Skeletal muscle tissue (tissue), 3 donors: ENCODE measurements at regions not wholly inside any gene's neighbourhood (a gene's known extent, or its start where the extent isn't known, plus 50 kb on each side); places are given as distances from the start of the nearest gene placed in this dataset.

ENCODE experiments used
- H3K27ac ChIP-seq: one replicate; pipeline ENCODE4 v1.7.0; 2013; ENCODE audit warnings: mild to moderate bottlenecking, low read depth, low read length, inconsistent platforms
- H3K27me3 ChIP-seq, 3 donors: one replicate each; pipeline ENCODE4 v1.7.0; 2013; ENCODE audit warnings: low read length in 3 of 3; ENCODE audit not compliant: control insufficient read depth in 3 of 3, insufficient read depth in 3 of 3
- H3K36me3 ChIP-seq, 3 donors: one replicate each; pipeline ENCODE4 v1.7.0; 2013; ENCODE audit warnings: low read length in 3 of 3; ENCODE audit not compliant: control insufficient read depth in 3 of 3, insufficient read depth in 3 of 3
- H3K4me1 ChIP-seq, 3 donors: one replicate each; pipeline ENCODE4 v1.7.0; 2013; ENCODE audit warnings: low read length in 3 of 3, mild to moderate bottlenecking in 3 of 3; ENCODE audit not compliant: control insufficient read depth in 3 of 3, insufficient read depth in 3 of 3
- H3K4me3 ChIP-seq, 3 donors: one replicate each; pipeline ENCODE4 v1.7.0; 2013; ENCODE audit warnings: low read length in 3 of 3
- H3K9ac ChIP-seq, 3 donors: one replicate each; pipeline ENCODE4 v1.7.0; 2013; ENCODE audit warnings: low read length in 3 of 3, mild to moderate bottlenecking in 3 of 3, moderate library complexity in 2 of 3, low read depth in 1 of 3
- H3K9me3 ChIP-seq, 3 donors: one replicate each; pipeline ENCODE4 v1.7.0; 2013; ENCODE audit warnings: low read length in 3 of 3; ENCODE audit not compliant: control insufficient read depth in 3 of 3
- donor health status: Osteomylitis.

DNA sequence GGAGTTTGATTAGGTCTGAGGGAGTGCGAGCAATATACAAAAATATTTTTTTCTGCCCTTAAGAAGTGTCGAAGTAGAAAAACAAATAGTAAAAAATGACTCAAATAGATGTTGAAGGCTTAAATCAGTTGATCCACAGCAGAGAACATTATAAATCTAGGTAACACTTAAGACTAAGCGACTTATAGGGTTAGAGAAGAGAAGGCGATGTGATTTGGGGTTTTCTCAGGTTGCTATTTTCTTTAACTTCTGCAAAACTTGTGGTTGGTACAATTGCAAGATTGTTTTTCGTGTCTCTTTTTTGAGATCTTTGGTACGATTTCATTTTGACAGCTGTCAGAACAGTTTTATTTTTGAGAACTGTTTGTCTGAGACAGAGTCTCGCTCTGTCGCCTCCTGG is 1479.5 kb downstream of the PCDH7 start:
- Histone ChIP-seq H3K9ac (no peak overlapping the region), H3K4me1 (no peaks in the 10 kb centered on the region), H3K4me3 (no peak overlapping the region), H3K27ac (no peak overlapping the region), H3K36me3 (no peaks in the 10 kb centered on the region), H3K9me3 (no peaks in the 10 kb centered on the region), H3K27me3 (no peaks in the 10 kb centered on the region)

DNA sequence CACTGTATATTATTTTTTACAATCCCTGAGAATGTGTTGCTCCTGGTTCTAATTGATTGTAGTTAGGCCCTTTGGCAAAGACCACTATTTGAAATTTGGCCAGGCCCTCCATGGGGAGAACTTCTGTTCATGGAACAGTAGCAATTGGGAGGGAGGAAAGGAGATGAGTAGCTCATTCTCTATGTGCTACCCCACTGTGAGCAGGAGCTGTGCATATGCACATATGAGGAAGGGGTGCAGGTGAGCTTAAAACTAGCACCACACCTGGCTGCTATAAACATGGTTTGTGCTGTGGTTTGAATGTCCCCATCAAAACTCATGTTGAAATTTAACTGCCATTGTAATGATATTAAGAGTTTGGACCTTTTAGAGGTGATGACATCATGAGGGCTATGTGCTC is 1483.2 kb downstream of the PCDH7 start:
- Histone ChIP-seq H3K4me3 (no peak overlapping the region), H3K4me1 (no peaks in the 10 kb centered on the region), H3K27me3 (no peaks in the 10 kb centered on the region), H3K9me3 (no peaks in the 10 kb centered on the region), H3K36me3 (no peaks in the 10 kb centered on the region), H3K27ac (no peak overlapping the region), H3K9ac (no peak overlapping the region)

DNA sequence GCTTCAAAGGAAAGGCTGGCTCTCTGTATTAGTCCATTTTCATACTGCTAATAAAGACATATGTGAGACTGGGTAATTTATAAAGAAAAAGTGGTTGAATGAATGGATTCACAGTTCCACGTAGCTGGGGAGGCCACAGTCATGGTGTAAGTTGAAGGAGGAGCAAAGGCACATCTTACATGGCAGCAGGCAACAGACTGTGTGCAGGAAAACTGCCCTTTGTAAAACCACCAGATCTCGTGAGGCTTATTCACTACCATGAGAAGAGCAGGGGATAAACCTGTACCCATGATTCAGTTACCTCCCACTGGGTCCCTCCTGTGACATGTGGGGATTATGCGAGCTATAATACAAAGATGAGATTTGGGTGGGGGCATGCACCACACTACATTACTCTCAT is 1486.6 kb downstream of the PCDH7 start:
- Histone ChIP-seq H3K27me3 (no peaks in the 10 kb centered on the region), H3K9ac (no peak overlapping the region), H3K27ac (no peak overlapping the region), H3K36me3 (no peaks in the 10 kb centered on the region), H3K4me3 (no peak overlapping the region), H3K9me3 (no peaks in the 10 kb centered on the region), H3K4me1 (no peaks in the 10 kb centered on the region)

DNA sequence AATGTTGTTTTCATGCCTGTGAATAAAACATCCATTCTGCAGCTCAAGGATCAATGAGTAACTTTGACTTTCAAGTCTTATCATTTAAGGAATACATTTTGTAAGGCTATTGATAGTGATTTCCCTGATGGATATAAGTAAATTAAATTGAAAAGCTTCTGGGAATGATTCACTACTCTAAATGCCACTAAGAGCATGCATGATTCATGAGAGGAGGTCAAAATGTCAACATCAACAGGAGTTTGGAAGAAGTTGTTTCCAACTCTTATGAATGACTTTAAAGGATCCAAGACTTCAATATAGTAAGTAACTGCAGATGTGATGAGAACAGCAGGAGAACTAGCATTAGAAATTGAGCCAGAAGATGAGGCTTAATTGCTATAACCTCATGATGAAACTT is 1487.3 kb downstream of the PCDH7 start:
- no peaks in the 10 kb centered on the region for H3K9me3 ChIP-seq
- H3K4me1 ChIP-seq, result no peaks in the 10 kb centered on the region
- no peak overlapping the region for H3K27ac ChIP-seq
- no peaks in the 10 kb centered on the region for H3K36me3 ChIP-seq
- H3K27me3 ChIP-seq, result no peaks in the 10 kb centered on the region
- no peak overlapping the region for H3K9ac ChIP-seq
- H3K4me3 ChIP-seq, result no peak overlapping the region

DNA sequence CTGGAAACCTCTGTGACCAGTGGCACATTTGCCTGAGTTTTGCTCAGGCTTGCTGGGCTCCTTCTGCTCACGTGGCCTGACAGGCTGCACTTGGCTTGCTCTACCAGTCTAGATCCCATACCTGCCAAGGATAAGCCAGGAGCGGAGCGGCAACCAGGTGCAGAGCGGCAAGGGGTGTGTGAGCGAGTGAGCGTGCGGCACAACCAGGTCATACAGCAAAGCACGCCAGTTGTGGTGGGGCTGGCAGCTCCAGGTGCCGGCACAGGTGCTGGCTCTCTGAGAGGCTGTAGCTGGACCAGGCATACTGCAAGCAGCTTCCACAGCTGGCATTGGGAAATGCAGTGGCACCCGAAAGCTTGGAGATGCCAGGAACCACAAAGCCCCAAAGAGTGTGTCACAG is 1495.1 kb downstream of the PCDH7 start:
- Histone ChIP-seq H3K4me1 (no peaks in the 10 kb centered on the region), H3K9ac (no peak overlapping the region), H3K4me3 (no peak overlapping the region), H3K27me3 (no peaks in the 10 kb centered on the region), H3K9me3 (no peaks in the 10 kb centered on the region), H3K27ac (no peak overlapping the region), H3K36me3 (no peaks in the 10 kb centered on the region)

DNA sequence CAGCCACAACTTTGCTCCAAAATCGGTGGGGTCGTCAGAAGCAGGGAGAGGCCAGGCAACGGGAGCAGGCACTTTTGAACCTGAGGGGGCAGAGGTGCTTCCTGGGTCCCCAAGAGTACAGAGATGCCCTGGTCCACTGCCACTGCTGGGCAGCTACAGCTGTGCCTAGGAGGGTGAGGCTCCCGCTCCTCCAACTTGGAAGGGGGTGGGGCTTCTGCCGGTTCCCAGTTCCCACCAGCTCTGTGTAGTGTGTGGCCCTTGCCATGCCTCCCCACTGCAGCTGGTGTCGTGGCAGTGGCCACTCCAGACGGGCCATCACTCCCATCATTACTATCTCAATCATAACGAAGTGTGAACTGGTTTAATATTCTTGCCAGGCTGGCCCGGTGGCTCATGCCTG is 1496.3 kb downstream of the PCDH7 start:
- Histone ChIP-seq H3K9ac (no peak overlapping the region), H3K4me3 (no peak overlapping the region), H3K9me3 (no peaks in the 10 kb centered on the region), H3K36me3 (no peaks in the 10 kb centered on the region), H3K27me3 (no peaks in the 10 kb centered on the region), H3K4me1 (no peaks in the 10 kb centered on the region), H3K27ac (no peak overlapping the region)

DNA sequence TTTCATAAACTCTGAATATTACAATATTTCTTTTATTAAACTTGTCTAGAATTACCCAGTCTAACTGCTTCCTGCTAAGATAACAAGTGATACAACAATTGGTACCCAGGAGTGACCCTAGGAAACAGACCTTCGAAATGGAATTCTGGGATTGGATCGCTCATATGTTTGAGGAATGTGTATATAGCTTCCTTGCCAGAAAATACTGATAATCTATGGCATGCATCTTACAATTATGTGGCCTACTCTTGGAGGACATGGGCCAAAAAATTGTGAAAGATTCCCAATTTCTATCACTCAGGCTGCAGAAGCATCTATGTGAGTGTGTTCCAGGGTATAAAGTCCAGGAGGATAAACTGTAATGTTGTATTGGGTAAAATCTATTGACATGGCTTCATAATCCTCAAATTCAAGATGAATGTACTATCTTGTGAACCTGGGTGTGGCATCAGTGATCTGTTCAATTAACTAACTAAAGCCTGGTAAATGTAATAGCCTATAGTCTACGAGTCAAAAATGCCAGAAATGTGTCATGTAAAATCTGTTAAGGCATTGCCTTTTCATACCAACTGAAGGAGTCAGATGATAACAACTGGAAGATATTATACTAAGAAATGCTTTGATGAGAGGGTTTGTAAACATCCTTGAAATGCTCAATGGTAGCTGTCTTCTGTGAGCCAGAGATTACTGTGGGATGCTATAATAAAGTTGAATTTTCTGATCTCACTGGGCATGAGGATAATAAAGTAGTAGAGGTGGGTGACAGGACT is 1499.3 kb downstream of the PCDH7 start:
- Histone ChIP-seq H3K9ac (no peak overlapping the region), H3K9me3 (no peaks in the 10 kb centered on the region), H3K27me3 (no peaks in the 10 kb centered on the region), H3K36me3 (no peaks in the 10 kb centered on the region), H3K4me1 (no peaks in the 10 kb centered on the region), H3K27ac (no peak overlapping the region), H3K4me3 (no peak overlapping the region)

DNA sequence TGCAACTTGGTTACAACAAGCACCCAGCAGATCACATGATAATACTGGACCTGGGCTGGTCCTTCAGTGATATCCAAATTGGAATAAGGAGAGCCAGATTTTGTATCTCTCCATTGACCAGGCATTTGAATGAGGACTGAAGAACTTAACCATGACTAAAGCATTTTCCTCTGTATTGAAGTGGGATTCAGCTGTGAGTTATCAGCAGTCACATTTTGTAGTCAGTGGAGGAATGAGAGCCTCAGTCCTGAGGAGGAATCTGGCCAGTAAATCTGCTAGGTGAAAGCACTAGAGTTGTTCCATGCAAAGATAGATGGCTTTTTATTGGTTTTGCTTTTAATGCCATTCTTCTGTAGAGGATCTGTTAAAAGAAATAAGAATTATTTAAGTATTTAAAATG is 1506.0 kb downstream of the PCDH7 start:
- Histone ChIP-seq H3K4me3 (no peak overlapping the region), H3K9me3 (peaks cover 0 to 2% (median 0%) of the 10 kb centered on the region in 3 donors), H3K4me1 (no peaks in the 10 kb centered on the region), H3K36me3 (no peaks in the 10 kb centered on the region), H3K27me3 (no peaks in the 10 kb centered on the region), H3K9ac (no peak overlapping the region), H3K27ac (no peak overlapping the region)

DNA sequence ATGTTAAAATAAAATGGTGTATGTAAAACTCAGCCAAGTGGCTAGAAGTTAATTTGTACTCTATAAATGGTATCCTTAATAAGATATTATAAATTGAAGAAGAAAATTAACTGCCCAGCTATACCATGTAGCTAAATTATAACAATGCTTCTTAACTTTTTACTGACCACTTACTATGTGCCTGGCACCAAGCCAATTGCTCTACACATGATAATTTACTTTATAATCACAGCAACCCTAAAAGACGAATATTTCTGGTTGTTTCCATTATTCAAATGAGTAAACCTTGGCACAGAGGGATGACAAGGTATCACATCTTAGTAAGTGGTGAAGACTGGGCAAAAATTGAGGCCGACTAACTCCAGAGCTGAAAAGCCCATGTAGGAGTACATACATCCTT is 1506.6 kb downstream of the PCDH7 start:
- no peaks in the 10 kb centered on the region for H3K36me3 ChIP-seq
- H3K9ac ChIP-seq, result no peak overlapping the region
- no peaks in the 10 kb centered on the region for H3K27me3 ChIP-seq
- no peaks in the 10 kb centered on the region for H3K4me1 ChIP-seq
- H3K4me3 ChIP-seq, result no peak overlapping the region
- no peak overlapping the region for H3K27ac ChIP-seq
- H3K9me3 ChIP-seq, result peaks cover 0 to 2% (median 0%) of the 10 kb centered on the region in 3 donors

DNA sequence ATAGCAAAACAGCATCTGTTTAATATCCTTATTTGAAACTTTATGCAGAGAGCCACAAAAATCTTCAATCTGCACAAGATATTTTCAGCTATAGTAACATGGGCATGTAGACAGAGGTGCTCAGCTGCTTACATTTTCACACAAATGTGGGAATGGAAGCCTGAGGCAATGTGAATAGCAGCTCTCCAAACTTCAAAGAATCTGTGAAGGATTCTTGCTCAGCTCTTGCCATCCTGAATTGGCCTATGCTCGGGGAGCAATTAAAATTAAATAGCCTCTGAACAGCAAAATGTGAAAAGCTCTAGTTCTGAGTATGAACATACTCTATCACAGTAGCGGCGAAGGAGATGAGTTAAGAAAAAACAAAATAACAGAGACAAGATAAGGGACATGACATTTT is 1523.8 kb downstream of the PCDH7 start:
- no peak overlapping the region for H3K4me3 ChIP-seq
- no peaks in the 10 kb centered on the region for H3K27me3 ChIP-seq
- H3K9ac ChIP-seq, result no peak overlapping the region
- no peaks in the 10 kb centered on the region for H3K36me3 ChIP-seq
- no peaks in the 10 kb centered on the region for H3K4me1 ChIP-seq
- H3K9me3 ChIP-seq, result no peaks in the 10 kb centered on the region
- H3K27ac ChIP-seq, result no peak overlapping the region
